Stimulated activated CD8-positive, alpha-beta memory T cell treated with anti-CD3 and anti-CD28 coated beads, Interleukin-15, amount 100 ng/mL, for 4 hours (primary cell): ENCODE measurements at regions not wholly inside any gene's neighbourhood (a gene's known extent, or its start where the extent isn't known, plus 50 kb on each side); places are given as distances from the start of the nearest gene placed in this dataset.
"Not testable (repeated sequence)": the region's sequence is repeated elsewhere in the genome, so short reads cannot be mapped to it uniquely, and the experiment has no call there.

Experiments
- DNase-seq, 2 donors: peaks; one replicate each; pipeline ENCODE4 v3.0.0-alpha.2; 2020; ENCODE audit warnings: low read depth in 2 of 2

GRCh38 chr2:35168351-35168750 lies 1187.2 kb upstream of the CRIM1 start:
- DNase-seq: no peak

- no peak for DNase-seq
Observed at GRCh38 chr2:35163948-35164347, 1191.6 kb upstream of the CRIM1 start.

DNA sequence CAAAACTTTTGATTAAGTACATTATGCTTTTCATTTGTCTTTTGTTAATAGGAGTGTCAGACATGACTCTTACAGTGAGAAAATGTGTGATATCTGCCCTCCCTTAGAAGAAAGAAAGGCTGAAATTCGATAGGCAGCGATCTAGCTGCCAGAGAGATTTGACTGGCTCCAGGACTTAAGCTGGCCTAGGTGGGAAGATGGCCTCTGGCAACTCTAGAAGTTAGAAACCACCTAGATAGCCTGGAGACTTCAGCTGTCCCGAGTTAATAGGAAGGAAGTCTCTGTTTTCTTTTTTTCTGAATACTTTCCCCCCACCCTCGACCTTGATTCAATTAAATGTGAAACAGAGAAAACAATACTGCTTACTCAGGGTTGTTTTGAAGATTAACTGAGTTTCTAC lies 1194.7 kb upstream of the CRIM1 start:
- DNase-seq: no peak

- no peak for DNase-seq
Observed at GRCh38 chr2:35125871-35126270, 1229.7 kb upstream of the CRIM1 start.

DNA sequence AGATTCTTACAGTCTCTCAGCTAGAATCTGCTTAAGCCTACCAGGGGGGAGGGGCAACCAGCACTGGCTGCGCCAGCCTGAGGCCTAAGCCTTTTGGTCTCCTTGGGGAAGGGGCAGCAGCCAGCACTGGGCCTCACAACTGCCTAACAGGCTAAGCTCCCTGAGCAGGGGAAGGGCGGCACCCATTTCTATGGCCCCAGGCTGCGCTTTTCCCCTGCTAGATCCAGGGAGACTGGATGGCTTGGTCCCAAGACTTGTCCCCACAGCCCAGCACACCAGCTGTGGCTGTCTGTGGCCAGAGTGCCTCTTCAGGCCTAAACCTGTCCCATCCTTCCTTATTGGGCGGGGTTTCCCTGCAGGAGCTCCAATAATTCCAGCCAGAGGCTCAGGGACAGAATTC lies 1230.3 kb upstream of the CRIM1 start:
- no peak for DNase-seq

DNA sequence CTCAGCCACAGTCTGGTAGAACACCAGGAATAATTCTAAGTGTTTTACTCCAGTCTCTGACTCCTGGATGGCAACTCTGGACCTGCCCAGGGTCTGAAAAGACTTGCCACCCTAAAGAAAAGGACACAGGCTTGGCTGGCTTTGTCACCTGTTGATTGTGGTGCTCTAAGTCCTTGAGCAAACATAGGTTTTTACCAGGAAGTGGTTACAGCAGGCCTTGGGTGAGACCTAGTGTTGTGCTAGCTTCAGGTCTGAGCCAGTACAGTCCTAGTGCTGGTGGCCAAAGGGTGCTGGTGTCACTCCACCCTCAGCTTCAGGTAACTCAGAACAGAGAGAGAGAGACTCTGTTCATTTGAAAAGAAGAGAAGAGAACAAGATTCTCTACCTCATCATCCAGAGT lies 1239.4 kb upstream of the CRIM1 start:
- DNase-seq: no peak

DNA sequence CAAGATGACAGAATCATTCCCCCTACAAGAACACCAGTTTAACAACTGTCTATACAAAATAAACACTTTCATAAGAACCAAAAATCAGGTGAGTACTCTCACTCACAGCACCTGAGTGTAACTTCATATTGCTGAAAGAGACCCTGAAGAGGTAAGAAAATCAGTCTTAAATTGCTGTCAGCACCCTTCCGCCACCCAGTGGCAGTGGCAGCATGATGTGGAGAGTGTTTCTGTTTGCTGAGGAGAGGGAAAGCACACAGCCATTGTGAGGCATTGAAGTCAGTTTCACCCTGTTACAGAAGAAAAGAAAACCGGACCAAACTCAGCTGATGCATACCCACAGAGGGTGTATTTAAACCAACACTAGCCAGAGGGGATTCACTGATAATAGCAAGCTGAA lies 1240.8 kb upstream of the CRIM1 start:
- DNase-seq: no peak

DNA sequence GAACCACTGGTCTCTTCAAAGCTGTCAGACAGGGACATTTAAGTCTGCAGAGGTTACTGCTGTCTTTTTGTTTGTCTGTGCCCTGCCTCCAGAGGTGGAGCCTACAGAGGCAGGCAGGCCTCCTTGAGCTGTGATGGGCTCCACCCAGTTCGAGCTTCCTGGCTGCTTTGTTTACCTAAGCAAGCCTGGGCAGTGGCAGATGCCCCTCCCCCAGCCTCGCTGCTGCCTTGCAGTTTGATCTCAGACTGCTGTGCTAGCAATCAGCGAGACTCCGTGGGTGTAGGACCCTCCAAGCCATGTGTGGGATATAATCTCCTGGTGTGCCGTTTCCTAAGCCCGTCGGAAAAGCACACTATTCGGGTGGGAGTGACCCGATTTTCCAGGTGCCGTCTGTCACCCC lies 1243.2 kb upstream of the CRIM1 start:
- DNase-seq: not testable (repeated sequence)

GRCh38 chr2:35104309-35104708 lies 1251.3 kb upstream of the CRIM1 start:
- no peak for DNase-seq

- DNase-seq: no peak
Observed at GRCh38 chr2:35099342-35099741, 1256.2 kb upstream of the CRIM1 start.

DNA sequence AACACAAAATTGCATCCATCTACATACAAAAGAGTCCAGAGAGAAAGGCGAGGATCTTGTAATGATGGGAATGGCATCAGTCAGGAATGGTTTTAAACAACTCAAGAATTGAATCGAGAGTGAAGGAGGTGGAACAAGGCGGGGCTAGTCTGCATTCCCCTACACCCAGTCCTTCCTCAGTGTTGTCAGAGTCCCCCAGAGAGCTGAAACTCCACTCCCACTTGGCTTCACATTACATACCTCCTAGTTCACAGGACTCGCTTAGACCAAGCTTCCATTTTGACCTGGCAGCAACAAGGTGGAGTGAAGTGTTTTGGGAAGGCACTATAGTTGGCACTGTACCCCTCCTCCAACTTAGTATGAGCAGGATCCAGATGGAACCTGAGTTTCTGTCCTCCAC lies 1273.5 kb upstream of the CRIM1 start:
- DNase-seq: no peak

DNA sequence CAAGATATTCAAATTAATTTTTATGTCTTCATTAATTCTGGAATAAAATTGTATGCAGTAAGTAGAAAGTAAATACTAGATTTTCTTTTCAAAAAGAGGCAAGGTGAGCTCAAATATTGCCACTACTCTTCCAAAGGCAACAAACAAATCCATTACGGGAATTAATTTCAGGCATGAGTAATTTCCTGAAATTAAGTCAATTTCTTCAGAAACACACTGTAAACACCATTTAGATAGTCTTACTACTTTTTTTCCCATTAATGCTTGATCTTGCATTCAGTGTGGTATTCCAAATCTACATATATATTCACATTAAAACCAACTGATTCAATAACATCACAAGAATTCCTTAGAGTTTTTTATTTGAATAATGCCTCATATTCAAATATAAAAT lies 1274.0 kb upstream of the CRIM1 start:
- no peak for DNase-seq

DNA sequence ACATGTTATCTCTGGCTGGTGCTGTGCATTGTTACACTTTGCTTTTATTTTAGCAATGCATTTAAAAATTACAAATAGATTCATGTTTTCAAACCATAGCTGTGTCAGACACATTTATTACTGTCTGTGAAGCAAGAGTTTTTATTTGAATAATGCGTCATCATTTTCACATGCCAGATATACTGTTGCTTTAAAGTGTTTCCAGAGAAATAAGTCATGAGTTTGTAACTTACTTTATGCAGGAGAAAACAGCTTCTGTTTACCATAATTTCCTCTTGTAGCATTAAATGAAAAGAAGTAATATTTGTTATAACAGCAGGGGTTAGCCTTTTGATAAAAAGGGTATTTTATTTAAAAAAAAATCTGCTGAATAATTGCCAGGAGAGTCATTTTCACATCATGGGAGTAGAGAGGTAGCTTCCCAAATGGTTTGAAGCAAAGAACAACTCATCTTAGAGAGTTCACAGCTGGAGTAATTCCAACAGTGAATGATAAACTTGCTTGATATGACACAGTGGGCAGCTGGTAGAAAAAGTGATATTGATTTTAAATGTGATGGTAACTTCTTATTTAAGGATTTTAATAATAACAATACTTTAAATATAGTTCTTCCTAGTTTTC lies 1274.5 kb upstream of the CRIM1 start:
- no peak for DNase-seq

GRCh38 chr2:35080231-35080910 lies 1275.2 kb upstream of the CRIM1 start:
- DNase-seq: no peak

- no peak for DNase-seq
Observed at GRCh38 chr2:35067420-35067819, 1288.2 kb upstream of the CRIM1 start.

DNA sequence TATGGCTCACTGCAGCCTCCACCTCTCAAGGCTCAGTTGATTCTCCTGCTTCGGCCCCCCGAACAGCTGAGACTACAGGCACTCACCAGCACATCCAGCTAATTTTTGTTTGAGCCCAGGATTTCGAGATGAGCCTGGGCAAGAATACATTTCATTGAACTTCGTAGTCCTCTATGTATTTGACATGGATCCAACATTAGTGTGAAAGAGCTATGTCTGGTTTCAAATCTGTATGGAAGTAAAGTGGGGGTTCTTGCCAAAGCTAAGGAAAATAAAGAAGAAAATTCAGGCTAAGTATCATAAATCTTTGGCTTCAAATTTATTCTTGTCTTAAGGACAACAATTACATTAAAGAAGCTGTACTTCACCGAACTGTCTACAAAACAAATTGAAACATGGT lies 1291.7 kb upstream of the CRIM1 start:
- DNase-seq: no peak

DNA sequence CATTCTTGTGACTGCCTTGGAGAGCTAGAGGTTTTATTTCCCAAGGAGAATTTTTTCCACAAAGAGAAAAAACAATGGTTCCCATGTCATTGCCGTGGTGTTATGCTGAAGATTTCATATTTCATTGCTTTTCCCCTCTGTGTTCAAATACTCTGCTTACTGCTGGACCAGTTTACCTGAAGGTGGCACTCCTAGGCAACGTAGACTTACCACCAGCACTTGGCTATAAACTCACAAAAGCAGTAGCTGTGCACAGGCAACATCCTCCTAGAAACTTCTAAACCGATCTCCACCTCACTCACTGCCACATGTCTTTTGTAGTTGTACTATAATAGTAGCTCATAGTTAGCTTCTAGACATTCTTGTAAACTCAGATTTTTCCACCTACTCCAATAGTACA lies 1319.7 kb upstream of the CRIM1 start:
- DNase-seq: no peak

GRCh38 chr2:35033748-35034147 lies 1321.8 kb upstream of the CRIM1 start:
- no peak for DNase-seq

DNA sequence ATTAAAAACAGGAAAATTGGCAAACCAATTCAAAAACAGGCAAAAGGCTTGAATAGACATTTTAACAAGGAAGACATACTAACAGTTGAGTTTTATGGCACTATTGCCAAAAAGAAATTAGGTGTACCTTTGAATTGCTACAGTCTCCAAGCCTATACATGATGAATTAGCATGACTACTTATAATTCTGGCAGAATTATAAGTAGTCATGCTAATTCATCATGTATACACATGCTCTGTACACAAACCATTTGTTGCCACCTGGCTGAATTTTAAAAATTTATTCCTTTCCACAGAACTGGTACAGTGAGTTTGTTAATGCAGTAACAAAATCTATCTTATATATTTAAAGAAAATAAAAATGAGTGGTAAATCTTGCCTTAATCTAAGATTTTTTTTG lies 1332.0 kb upstream of the CRIM1 start:
- DNase-seq: no peak

- no peak for DNase-seq
Observed at GRCh38 chr2:35000453-35000852, 1355.1 kb upstream of the CRIM1 start.

DNA sequence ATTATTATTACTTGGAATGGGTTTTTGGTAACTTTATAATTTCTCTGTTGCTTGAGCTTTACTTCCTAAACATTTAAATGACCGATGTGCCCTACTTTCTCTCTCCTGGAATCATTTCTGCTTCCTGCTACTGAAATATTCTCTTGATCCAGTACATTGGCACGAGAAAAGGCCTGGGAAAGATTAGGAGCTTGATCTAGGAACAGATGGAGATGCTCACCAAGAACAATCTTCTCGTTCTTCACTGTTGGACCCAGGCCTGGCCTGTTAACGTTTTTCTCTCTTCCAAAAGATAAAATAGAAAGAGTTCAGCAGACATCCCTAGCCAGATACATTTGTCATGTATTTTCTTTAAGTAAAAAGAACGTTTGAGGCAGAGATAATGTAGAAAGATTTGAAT lies 1356.8 kb upstream of the CRIM1 start:
- no peak for DNase-seq

DNA sequence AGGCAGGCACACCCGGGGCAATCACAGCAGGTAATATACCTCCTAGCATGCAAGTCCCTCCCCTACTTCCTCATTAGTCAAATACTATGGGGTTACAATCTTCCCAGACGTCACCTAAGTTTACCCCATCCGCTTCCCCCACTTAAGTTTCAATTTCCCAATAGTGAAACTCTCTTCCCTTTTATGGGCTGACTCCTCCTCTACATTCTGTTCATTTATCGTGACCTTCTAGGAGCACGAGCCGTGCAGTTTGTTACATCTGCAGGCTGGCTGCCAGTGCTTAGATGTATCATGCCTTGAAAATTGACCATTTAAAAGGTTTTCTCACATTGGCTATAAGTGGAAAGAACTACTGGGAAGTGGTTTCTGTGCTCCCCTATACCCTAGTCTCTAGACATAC lies 1357.8 kb upstream of the CRIM1 start:
- no peak for DNase-seq

DNA sequence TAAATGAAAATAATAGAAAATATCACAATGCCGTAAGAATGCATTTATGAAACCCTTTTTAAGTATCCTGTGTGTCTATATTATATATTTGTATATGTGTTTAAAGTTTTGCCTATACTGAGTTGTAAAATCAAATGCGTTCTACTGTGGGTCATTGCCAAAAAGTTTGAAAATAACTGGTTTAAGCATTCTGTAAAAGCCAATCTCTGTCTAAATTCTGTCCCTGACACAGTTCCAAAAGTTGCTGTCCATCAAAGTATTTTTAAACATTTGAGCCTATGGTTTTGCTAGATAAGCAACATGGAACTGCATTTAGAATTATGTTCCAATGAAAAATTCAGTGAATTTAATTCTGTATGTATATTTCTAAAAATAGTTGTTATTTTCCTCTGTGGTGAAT lies 1360.4 kb upstream of the CRIM1 start:
- DNase-seq: no peak
